ENCODE measurements at regions not wholly inside any gene's neighbourhood (a gene's known extent, or its start where the extent isn't known, plus 50 kb on each side); places are given as distances from the start of the nearest gene placed in this dataset.

DNA sequence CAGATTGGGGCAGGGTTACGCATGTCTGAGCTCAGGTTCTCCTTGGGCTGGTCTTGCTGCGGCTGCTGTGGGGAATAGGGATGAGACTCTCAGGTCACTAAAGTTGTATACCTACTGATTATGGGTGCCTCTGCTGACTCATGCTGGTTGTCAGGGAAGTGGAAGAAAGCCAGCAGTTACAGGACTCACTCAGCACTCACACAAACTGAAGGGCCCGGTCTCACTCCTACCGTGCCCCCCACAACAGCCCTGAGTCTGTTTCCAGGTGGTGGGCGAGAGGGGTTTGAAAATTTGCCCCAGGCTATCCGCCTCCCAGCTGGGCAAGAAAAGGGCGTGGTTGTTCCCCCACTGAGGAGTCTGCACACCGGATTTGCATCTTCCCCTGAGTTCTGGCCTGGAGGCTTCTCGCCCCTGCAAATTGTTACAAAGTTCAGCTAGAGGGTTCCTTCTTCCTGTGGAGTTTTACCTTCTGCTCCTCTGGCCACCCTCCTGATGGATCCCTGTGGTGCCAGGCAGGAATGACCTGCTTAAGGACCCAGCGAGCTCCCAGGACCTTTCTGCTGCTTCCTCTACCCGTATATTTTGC is 659.2 kb downstream of the HDGFL1 start:
- DNase-seq (ENCODE audit: low read depth): no peak

GRCh38 chr6:23243854-23244253 is 674.5 kb downstream of the HDGFL1 start:
- DNase-seq (ENCODE audit: low read depth): no peak

GRCh38 chr6:23244300-23244699 is 674.9 kb downstream of the HDGFL1 start:
- DNase-seq (ENCODE audit: low read depth): no peak

GRCh38 chr6:23245572-23245971 is 676.2 kb downstream of the HDGFL1 start:
- DNase-seq (ENCODE audit: low read depth): no peak

GRCh38 chr6:23246896-23247295 is 677.5 kb downstream of the HDGFL1 start:
- DNase-seq (ENCODE audit: low read depth): no peak

- no peak for DNase-seq (ENCODE audit: low read depth)
Measured at GRCh38 chr6:23250556-23250955, 681.2 kb downstream of the HDGFL1 start.

GRCh38 chr6:23262864-23263263 is 693.5 kb downstream of the HDGFL1 start:
- no peak for DNase-seq (ENCODE audit: low read depth)

DNA sequence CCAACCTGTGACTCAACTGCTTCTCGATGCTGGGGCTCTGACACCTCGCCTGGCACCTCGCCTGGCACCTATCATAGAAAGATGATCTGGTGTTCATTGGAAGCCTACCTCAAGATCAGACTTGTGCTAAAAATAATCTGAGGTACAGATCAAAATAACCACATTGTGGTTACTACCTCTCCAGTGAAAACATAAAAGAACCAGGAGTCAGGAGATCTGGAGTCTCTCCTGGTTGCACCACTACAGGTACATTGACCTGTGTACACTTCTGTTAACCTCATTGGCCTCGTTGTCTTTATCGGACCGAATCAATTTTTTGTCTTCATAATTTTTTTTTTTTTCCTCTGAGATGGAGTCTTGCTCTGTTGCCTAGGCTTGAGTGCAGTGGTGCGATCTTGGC is 695.9 kb downstream of the HDGFL1 start:
- no peak for DNase-seq (ENCODE audit: low read depth)

DNA sequence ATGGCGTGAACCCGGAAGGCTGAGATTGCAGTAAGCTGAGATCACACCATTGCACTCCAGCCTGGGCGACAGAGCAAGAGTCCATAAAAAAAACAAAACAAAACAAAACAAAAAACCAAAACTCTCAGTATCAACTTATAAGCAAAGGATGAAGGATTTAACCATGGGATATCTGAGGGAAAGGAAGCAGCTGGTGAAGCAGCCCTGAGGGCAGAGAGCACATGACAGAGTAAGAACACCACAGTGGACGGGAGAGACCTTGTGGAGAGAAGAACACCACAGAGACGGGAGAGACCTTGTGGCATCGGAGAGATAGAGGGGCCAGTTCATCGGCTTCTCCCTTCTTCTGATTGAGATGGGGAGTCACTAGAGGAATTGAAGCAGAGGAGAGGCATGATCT is 697.2 kb downstream of the HDGFL1 start:
- no peak for DNase-seq (ENCODE audit: low read depth)

- no peak for DNase-seq (ENCODE audit: low read depth)
Measured at GRCh38 chr6:23267651-23268050, 698.3 kb downstream of the HDGFL1 start.

DNA sequence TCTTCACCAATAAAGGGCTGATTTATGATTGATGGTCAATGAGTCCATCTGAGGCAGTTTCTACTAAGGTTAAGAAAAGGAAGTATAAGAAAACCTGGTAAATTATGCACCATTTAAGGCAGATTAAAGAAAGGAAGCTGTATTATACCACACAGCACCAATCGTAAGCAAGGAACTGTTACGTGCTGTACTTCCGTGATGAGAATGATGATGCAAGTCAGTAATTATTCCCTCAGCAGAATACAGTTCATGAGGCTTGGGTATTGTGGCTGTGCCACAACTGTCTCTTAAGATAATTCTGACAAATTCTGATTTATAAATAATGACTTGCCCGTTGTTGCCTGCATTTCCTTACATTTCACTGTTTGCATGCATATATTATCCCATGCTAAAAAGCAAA is 699.0 kb downstream of the HDGFL1 start:
- DNase-seq (ENCODE audit: low read depth): no peak

DNA sequence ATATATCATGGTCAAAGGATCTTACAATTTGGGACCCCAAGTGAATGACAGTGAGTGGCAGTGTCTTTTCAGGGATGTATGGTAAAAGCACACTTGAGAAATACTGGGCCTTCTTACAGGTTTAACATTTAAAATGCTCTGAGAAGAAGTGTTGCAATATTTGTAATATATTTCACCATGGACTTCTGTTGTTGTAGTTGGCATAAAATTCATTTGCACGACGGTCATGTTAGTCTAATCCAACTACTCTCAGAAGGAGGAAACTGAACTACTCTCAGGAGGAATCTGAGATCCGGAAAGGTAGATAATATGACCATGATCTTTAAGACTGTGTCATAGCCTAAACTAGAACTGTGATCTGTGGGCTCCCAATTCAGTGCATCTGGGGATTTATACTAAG is 700.1 kb downstream of the HDGFL1 start:
- DNase-seq (ENCODE audit: low read depth): no peak

DNA sequence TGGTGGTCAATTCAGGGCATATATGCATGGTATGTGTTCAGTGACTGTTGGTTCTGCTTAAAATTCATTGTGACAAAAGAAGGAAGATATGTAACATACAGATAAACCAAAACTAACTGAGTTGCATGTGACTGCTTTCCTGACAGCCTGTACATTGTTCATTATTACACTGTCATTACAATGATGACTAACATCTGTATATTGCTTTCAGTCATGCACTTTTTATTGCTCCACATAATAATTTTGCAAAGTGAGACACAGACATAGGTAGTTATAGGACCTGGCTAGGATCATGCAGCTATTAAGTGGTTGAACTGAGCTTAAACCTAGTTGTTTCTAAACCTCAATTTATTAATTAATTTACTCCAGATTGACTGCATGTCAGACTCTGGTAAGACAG is 703.2 kb downstream of the HDGFL1 start:
- DNase-seq (ENCODE audit: low read depth): no peak

- DNase-seq (ENCODE audit: low read depth): no peak
Measured at GRCh38 chr6:23277521-23278179, 708.3 kb downstream of the HDGFL1 start.

DNA sequence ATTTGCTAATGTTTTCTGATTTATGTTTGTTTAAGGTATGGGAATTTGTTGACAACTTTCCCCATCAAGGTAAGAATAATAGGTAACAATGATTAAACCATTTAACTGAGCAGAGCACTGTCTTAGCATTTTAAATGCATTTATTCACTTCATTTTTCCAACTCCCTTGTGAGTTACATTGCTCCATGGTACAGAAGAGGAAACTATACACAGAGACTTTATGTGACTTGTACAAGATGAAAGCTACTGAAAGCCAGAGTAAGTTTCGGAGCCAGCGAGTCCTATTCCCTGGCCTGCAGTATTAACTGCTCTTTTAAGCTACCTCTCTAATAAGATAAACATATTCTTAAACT is 708.8 kb downstream of the HDGFL1 start:
- DNase-seq (ENCODE audit: low read depth): no peak

- no peak for DNase-seq (ENCODE audit: low read depth)
Measured at GRCh38 chr6:23280437-23280836, 711.1 kb downstream of the HDGFL1 start.

DNA sequence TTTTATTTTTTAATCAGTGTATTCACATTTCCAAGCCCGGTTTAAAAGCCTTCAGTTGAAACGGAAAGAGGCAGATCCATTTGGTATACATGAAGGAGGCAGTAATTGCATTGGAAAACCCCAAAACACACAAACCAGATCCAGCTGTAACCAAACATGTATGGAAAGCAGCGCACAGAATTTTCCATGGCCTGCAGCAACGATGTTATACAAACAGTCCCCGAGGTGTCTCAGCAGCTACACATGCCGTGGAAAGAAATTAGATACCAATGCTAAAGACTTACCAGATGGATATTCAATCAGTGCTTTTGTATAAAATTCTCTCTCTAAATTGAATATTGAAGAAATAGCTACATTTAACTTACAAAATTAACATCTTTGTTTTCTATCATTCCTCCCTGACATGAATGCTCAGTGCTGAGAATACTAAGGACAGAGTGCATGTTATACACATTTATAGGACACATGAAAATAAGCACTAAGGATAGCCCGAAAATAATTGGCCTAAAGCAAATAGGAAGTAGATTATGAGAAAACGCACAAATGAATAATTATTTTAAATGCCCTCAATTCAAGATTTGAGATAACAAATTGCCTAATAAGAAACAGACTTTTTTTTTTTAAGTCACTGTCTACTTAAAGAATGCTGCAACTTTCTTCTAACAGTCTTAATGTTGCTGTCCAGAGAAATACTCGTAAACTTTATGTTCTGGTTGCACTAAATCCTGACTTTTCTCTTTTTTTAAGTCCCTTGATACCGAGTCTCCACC is 713.1 kb downstream of the HDGFL1 start:
- no peak for DNase-seq (ENCODE audit: low read depth)

GRCh38 chr6:23293653-23294052 is 724.3 kb downstream of the HDGFL1 start:
- no peak for DNase-seq (ENCODE audit: low read depth)

DNA sequence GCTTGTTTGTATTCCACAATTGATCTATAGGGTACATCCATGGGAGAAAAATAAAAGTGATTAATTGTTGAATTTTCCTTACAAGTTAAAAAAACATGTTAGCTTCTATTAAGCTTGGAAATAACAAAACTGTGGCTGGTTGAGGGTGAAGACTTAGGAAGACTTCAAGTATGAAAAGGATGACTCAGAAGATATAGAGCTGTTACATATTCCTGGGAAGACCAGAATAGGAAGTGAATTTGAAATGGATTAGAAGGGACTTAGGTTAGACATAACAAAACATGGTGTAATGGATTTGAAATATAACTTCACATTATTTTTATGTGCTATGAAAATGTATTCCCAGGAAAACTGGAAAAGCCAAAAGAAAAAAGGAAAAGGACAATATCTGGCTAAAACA is 732.2 kb downstream of the HDGFL1 start:
- DNase-seq (ENCODE audit: low read depth): no peak

GRCh38 chr6:23302514-23302913 is 733.1 kb downstream of the HDGFL1 start:
- no peak for DNase-seq (ENCODE audit: low read depth)

GRCh38 chr6:23305325-23305943 is 736.1 kb downstream of the HDGFL1 start:
- DNase-seq (ENCODE audit: low read depth): no peak

DNA sequence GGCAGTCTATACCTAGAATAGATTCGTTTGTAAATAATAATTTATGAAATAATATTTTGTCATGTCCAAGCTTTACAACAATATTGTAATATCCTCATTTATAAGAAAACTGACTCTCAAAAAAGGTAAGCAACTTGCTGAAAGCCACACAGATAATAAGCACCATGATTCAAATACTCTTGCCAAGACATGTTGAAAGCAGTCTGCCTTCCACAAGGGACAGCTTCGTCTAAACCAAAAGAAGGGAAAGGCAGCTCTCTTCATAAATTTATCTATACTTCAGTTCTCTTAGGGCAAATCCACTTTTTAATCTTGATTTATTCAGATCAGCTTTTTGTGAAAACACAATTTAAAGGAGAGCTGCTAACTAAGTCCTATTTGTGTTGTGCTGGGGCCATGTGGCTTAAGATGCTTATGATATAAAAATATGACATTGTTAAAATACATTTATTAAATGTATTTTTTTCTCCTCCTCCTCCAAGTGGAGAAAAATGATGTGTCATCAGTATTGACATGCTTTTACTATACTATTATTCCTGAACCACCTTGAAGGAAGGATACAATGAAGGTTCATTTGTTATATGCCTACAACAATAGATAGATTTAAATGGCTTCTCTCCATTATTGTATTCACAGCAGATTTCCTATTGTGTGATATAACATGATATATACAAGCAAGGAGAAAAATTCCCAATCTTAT is 737.0 kb downstream of the HDGFL1 start:
- no peak for DNase-seq (ENCODE audit: low read depth)

GRCh38 chr6:23307516-23307915 is 738.1 kb downstream of the HDGFL1 start:
- no peak for DNase-seq (ENCODE audit: low read depth)

All from CMK (cell line).